NCI-H2081 (cell line): ENCODE measurements at regions not wholly inside any gene's neighbourhood (a gene's known extent, or its start where the extent isn't known, plus 50 kb on each side); places are given as distances from the start of the nearest gene placed in this dataset.
"Not testable (repeated sequence)": the region's sequence is repeated elsewhere in the genome, so short reads cannot be mapped to it uniquely, and the experiment has no call there.

Source experiments
- DNase-seq, 2 experiments: peaks; one replicate each; lab custom pipeline; 2025; lab: John Stamatoyannopoulos, UW

GRCh38 chr11:28900427-28900826, 792.2 kb downstream of the METTL15 start:
- DNase-seq, result no peak

- no peak for DNase-seq
These were observed 791.5 kb downstream of the METTL15 start for GRCh38 chr11:28899706-28900105.

- DNase-seq, result not testable (repeated sequence)
These were observed 782.4 kb downstream of the METTL15 start for GRCh38 chr11:28890601-28891040.

GRCh38 chr11:28887681-28888080, 779.5 kb downstream of the METTL15 start:
- no peak for DNase-seq

- no peak for DNase-seq
These were observed 771.7 kb downstream of the METTL15 start for GRCh38 chr11:28879869-28880268.

- DNase-seq, result no peak
These were observed 769.8 kb downstream of the METTL15 start for GRCh38 chr11:28878025-28878424.

- DNase-seq, result no peak
These were observed 769.2 kb downstream of the METTL15 start for GRCh38 chr11:28877340-28877739.

- DNase-seq, result no peak
These were observed 766.5 kb downstream of the METTL15 start for GRCh38 chr11:28874706-28875105.

- DNase-seq, result no peak
These were observed 762.9 kb downstream of the METTL15 start for GRCh38 chr11:28871090-28871489.

GRCh38 chr11:28863422-28863821, 755.2 kb downstream of the METTL15 start:
- no peak for DNase-seq

GRCh38 chr11:28860893-28861292, 752.7 kb downstream of the METTL15 start:
- no peak for DNase-seq

- no peak for DNase-seq
These were observed 749.9 kb downstream of the METTL15 start for GRCh38 chr11:28858076-28858475.

- DNase-seq, result no peak
These were observed 740.9 kb downstream of the METTL15 start for GRCh38 chr11:28849053-28849452.

GRCh38 chr11:28842716-28843115, 734.5 kb downstream of the METTL15 start:
- no peak for DNase-seq

- no peak for DNase-seq
These were observed 730.6 kb downstream of the METTL15 start for GRCh38 chr11:28838741-28839140.

GRCh38 chr11:28837599-28837998, 729.4 kb downstream of the METTL15 start:
- no peak for DNase-seq

GRCh38 chr11:28836285-28837081, 728.3 kb downstream of the METTL15 start:
- peak in 1 of 2 experiments; percentile 37 for DNase-seq

- DNase-seq, result no peak
These were observed 727.6 kb downstream of the METTL15 start for GRCh38 chr11:28835790-28836189.

- no peak for DNase-seq
These were observed 727.1 kb downstream of the METTL15 start for GRCh38 chr11:28835317-28835716.

GRCh38 chr11:28834877-28835276, 726.7 kb downstream of the METTL15 start:
- DNase-seq, result no peak

GRCh38 chr11:28833670-28834069, 725.5 kb downstream of the METTL15 start:
- no peak for DNase-seq

GRCh38 chr11:28833169-28833568, 725.0 kb downstream of the METTL15 start:
- DNase-seq, result no peak

GRCh38 chr11:28826807-28827206, 718.6 kb downstream of the METTL15 start:
- DNase-seq, result no peak

- no peak for DNase-seq
These were observed 714.4 kb downstream of the METTL15 start for GRCh38 chr11:28822576-28822975.
